ENCODE measurements at regions not wholly inside any gene's neighbourhood (a gene's known extent, or its start where the extent isn't known, plus 50 kb on each side); places are given as distances from the start of the nearest gene placed in this dataset.

DNA sequence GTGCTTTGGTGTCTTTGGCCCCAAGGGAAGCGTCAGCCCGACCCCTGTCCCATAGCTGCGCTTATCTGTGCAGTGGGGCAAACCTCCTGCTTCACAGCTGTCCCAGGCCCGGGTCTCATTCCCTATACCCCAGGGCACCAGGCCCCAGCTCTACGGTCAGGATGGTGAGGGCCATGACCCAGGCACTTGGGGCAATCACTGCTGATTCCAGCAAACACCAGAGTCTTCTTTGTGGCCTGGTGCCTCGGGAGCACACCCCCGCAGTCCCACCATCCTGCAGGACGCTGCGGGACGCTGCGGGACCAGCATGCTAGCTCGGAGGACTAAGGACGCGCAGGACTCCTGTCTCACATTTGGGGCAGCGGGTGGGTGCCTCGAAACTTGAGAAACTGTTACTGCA is 116.9 kb upstream of the HDAC4 start:
- Histone ChIP-seq H3K4me3 (no peak overlapping the region), H2AFZ (ENCODE audit: control insufficient read depth, low read depth, low read length) (no peak overlapping the region), H3K4me2 (ENCODE audit: control insufficient read depth, insufficient read depth) (no peak overlapping the region), H3K9me3 (replicated peaks; ENCODE audit: control insufficient read depth, insufficient read depth, low read length) (no peaks in the 10 kb centered on the region), H3K9ac (ENCODE audit: control insufficient read depth, insufficient read depth, low read length) (no peak overlapping the region), H3K36me3 (ENCODE audit: control insufficient read depth in 2 of 2, insufficient read depth in 2 of 2, low read length in 1 of 2) (no peaks in the 10 kb centered on the region), H3K4me1 (ENCODE audit: control insufficient read depth, insufficient read depth, low read length) (no peaks in the 10 kb centered on the region), H3K27me3 (replicated peaks in 1 of 2; ENCODE audit: control insufficient read depth in 2 of 2, insufficient read depth in 2 of 2, low read length in 1 of 2) (no peaks in the 10 kb centered on the region), H3K27ac (ENCODE audit: control insufficient read depth, insufficient read depth) (no peak overlapping the region), H4K20me1 (ENCODE audit: control insufficient read depth, insufficient read depth) (no peaks in the 10 kb centered on the region), H3K79me2 (ENCODE audit: control insufficient read depth, insufficient read depth, low read length) (no peaks in the 10 kb centered on the region)
- no peak for ATAC-seq
- POLR2A ChIA-PET = no interaction called here
- WGBS (ENCODE audit: insufficient coverage, insufficient replicate concordance, low lambda C conversion rate, missing lambda C conversion rate) = 48% methylated on average over 16 of the region's 16 CpGs
- FAIRE-seq = no peak
- CTCF ChIA-PET = interaction anchor here (1.1 kb wide), 1 partner anchor 11 kb away, joined by 3 read pairs; no protein-coding TSS in a partner anchor
- no TSS peak for BruUV-seq (replicated peaks)
- TF ChIP-seq SIN3A (IDR thresholded peaks at IDR 0.05; ENCODE audit: low read depth, low read length) (no peak), TCF12 (IDR thresholded peaks at IDR 0.05; ENCODE audit: low read depth, low read length) (no peak), TCF3 (IDR thresholded peaks at IDR 0.05; ENCODE audit: borderline replicate concordance, insufficient read depth, low read depth, low read length) (no peak), NR2C1 (IDR thresholded peaks at IDR 0.05) (no peak), MTA2 (IDR thresholded peaks at IDR 0.05; ENCODE audit: low read depth) (no peak)
- DNase-seq (ENCODE audit: low read depth, low spot score) = no peak
- RAD21 ChIA-PET (ENCODE audit: unreplicated experiment) = no interaction called here
- SMC1A ChIA-PET (ENCODE audit: uncharacterized antibody, unreplicated experiment) = no interaction called here
- in situ Hi-C loops (cut with MboI) = no loop called here
- intact Hi-C loops (cut with micrococcal nuclease; ENCODE audit: unreplicated experiment) = no loop called here

GRCh38 chr2:239516954-239517305 is 116.1 kb upstream of the HDAC4 start:
- ChIA-PET RAD21 (ENCODE audit: unreplicated experiment) (no interaction called here), POLR2A (interaction anchor here (0.6 kb wide), 1 partner anchor 1665 kb away, joined by 3 read pairs; no protein-coding TSS in a partner anchor), CTCF (no interaction called here), SMC1A (ENCODE audit: uncharacterized antibody, unreplicated experiment) (no interaction called here)
- no peaks in the 10 kb centered on the region for H3K9me3 ChIP-seq (replicated peaks; ENCODE audit: control insufficient read depth, insufficient read depth, low read length)
- intact Hi-C loops (cut with micrococcal nuclease; ENCODE audit: unreplicated experiment) = no loop called here
- no peak for FAIRE-seq
- H2AFZ ChIP-seq (ENCODE audit: control insufficient read depth, low read depth, low read length) = no peak overlapping the region
- no peak overlapping the region for H3K27ac ChIP-seq (ENCODE audit: control insufficient read depth, insufficient read depth)
- no peaks in the 10 kb centered on the region for H3K36me3 ChIP-seq (ENCODE audit: control insufficient read depth in 2 of 2, insufficient read depth in 2 of 2, low read length in 1 of 2)
- ATAC-seq = no peak
- DNase-seq (ENCODE audit: low read depth, low spot score) = no peak
- BruUV-seq (replicated peaks) = no TSS peak
- no peak overlapping the region for H3K4me3 ChIP-seq
- no peaks in the 10 kb centered on the region for H3K79me2 ChIP-seq (ENCODE audit: control insufficient read depth, insufficient read depth, low read length)
- H3K9ac ChIP-seq (ENCODE audit: control insufficient read depth, insufficient read depth, low read length) = no peak overlapping the region
- no peaks in the 10 kb centered on the region for H4K20me1 ChIP-seq (ENCODE audit: control insufficient read depth, insufficient read depth)
- H3K27me3 ChIP-seq (replicated peaks in 1 of 2; ENCODE audit: control insufficient read depth in 2 of 2, insufficient read depth in 2 of 2, low read length in 1 of 2) = no peaks in the 10 kb centered on the region
- in situ Hi-C loops (cut with MboI) = no loop called here
- no peak overlapping the region for H3K4me2 ChIP-seq (ENCODE audit: control insufficient read depth, insufficient read depth)
- 18% methylated on average over 11 of the region's 11 CpGs for WGBS (ENCODE audit: insufficient coverage, insufficient replicate concordance, low lambda C conversion rate, missing lambda C conversion rate)
- no peaks in the 10 kb centered on the region for H3K4me1 ChIP-seq (ENCODE audit: control insufficient read depth, insufficient read depth, low read length)
- TF ChIP-seq ATF2 (IDR thresholded peaks at IDR 0.05; ENCODE audit: low read length) (no peak), MYC (IDR thresholded peaks at IDR 0.05; ENCODE audit: insufficient read depth, insufficient read length, insufficient replicate concordance, low read length, severe bottlenecking) (no peak), TBL1XR1 (IDR thresholded peaks at IDR 0.05; ENCODE audit: low read depth, low read length) (no peak), RUNX3 (IDR thresholded peaks at IDR 0.05; ENCODE audit: low read length) (no peak), ELK1 (IDR thresholded peaks at IDR 0.05; ENCODE audit: low read depth, low read length) (no peak), NFXL1 (IDR thresholded peaks at IDR 0.05; ENCODE audit: borderline replicate concordance) (no peak), REST (IDR thresholded peaks at IDR 0.05; ENCODE audit: low read depth, low read length) (no peak)

Measured in GM12878 (cell line).